GM19395 (cell line): ENCODE measurements at regions not wholly inside any gene's neighbourhood (a gene's known extent, or its start where the extent isn't known, plus 50 kb on each side); places are given as distances from the start of the nearest gene placed in this dataset.
"Not testable (repeated sequence)": the region's sequence is repeated elsewhere in the genome, so short reads cannot be mapped to it uniquely, and the experiment has no call there.

ENCODE experiments used
- ATAC-seq: cut with Tn5 transposase; IDR thresholded peaks from one replicate; pipeline ENCODE4 v1.9.1; 2021; ENCODE audit warnings: mild to moderate bottlenecking, moderate library complexity; ENCODE audit not compliant: unreplicated experiment

DNA sequence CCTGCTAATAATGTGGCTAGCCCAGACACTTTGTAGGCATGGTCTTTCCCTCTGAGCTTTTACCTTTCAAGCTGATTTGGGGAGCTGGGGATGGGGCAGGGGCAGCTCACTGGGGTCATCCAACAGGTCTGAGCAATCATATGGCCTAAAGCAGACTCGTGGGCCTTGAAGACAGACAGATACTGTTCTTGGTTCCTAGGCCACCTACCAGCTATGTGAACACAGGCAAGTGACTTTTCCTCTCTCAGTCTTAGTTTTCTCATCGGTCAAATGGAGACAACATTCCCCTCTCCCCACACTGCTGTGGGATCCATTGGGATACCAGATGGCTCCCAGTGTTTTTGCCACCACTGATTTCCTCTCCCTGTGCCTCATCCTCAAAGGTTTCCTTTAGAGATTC, 181.8 kb downstream of the RRAGC start:
- no peak for ATAC-seq

DNA sequence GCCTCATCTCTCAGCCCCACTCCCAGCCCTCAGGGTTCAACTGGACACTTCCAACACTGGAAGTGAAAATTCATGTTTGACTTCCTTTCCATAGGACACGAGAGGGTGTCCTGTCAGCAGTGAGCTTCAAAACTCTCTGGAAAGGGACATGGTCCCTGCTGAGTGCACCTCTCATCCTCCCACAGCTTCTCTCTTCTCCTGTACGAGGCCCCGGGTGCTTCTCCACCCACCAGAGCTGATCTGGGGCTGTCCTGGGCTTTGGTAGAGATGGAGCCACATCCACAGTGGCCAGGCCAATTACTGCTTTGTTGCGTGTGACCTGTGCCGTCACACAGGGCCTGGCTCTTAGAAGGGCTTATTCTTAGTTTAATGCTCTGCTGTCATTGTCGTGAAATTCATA, 182.3 kb downstream of the RRAGC start:
- ATAC-seq = no peak

DNA sequence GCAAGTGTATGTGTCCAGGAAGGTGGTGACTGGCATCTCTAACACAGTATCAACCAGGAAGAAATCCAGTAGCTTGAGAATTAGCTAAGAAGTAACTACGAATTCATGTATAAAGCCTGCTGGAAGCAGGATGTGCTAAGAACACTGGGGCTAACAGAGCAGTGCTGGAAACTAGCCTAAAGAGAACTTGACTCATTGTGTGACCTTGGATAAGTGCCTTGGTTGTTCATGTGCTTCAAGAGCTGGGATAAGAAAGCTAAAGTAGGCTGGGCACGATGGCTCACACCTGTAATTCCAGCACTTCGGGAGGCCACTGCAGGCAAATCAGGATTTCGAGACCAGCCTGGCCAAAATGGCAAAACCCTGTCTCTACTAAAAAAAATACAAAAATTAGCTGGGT, 186.9 kb downstream of the RRAGC start:
- ATAC-seq = no peak

DNA sequence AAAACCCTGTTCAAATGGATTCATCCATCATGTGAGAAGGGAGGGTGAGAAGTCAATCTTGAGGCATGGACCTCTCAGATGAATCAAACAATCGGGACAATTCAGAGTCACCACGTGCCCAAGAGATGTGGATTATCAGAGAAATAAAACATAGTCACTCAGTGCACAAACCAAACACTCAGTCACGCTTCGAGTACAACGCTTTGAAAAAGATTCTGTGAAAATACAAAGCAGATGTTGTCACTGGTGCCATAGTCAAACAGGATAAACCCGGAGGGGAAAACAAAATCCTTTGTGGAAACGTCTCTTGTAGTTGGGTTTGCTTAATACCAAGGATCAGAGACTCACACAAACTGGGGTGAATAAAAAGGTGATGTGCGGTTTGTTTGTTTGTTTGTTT, 188.4 kb downstream of the RRAGC start:
- no peak for ATAC-seq

DNA sequence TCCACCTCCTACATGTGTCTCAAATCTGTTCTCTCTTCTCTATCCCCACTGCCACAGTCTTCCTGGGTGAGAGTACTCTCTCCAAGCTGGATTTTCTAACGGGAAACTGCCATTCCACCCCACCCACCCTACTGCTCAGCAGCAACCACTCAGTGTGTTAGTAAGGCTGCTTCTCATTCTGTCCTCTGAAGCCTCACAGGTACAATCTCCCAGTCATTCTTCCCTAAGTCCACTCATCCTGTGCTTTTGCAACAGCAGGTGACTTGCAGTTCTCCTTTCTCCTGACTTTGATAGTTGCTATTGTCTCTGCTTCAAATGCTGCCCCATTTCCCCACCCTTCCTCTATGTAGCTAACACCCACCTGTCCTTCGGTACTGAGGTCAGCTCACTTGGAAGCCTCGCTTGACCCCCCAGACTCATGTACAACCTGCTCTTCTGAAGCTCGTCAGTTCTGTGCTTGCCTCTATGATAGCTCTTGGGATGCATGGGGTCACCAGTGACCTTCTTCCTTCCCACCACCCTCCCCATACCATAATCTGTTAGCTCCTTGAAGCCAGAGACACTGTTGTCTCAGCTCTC, 188.9 kb downstream of the RRAGC start:
- no peak for ATAC-seq

DNA sequence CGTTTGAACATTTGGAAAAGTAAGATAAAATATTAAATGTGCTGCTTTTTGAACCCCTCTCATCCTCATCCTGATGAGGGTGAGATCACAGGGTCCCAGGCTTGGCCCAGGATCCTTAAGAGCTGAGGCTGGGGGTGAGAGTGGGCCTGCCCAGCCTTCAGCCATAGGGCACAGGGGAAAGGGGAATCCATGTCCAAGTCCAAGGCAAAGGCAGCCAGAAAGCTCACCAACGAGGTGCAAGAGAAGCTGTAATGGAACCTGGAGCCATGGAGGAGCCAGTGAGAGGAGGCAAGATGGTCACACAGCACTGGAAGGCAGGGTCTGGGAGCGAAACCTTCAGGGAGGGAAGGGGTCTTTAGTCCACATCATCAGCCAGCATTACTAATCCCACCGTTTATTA, 191.9 kb downstream of the RRAGC start:
- ATAC-seq = no peak

DNA sequence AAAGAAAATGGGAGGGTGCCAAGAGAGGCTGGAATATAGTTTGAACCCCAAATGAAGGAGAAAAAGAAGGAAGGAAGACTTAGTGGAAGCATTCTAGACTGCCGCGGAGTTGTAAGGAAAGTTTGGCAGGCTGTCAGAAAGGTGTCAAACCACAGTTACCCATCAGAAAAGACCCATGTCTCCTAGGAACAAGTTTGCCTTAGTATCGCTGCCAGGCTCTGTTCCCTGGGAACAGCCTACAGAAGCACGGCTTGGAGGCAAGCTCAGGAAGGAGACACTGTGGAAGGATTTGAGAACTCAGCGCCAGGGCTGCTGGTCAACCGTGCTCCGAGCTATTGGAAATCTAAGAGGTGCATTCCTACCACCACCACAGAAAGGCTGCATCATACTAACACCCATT, 197.4 kb downstream of the RRAGC start:
- ATAC-seq = no peak

DNA sequence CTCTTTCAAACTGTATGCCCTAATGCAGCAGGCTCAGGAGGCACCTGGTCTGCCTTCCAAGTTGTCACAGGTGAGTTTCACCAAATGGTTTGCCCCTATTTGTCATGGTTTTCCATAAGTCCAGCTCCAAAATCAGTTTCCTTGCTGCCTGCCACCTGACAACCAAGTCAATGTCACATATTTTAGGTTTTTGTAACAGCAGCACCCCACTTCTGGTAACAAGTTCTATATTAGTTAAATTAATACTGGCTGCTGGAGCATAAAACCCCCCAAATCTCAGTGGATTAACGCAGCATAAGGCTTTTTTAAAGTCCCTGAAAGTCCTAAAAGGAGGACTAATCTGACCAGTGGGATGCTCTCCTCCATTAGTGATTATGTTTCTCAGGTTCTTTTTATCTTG, 200.7 kb downstream of the RRAGC start:
- no peak for ATAC-seq

DNA sequence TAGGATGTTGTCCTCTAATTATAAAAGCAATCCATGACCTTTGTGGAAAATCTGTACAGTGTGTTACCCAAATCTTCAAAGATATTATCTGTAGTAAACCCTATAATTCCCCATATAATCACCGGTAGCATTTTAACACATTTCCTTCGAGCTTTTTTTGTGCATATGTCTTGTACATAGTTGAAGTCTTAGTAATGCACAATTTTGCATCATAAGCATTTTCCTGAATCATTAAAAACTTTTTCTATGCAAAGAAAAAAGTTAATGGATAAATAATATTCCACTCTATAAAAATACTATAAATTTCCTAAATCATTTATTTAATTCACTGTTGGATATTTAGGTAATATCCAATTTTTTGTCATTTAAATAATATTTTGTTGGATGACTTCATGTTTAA, 201.7 kb downstream of the RRAGC start:
- ATAC-seq = no peak

DNA sequence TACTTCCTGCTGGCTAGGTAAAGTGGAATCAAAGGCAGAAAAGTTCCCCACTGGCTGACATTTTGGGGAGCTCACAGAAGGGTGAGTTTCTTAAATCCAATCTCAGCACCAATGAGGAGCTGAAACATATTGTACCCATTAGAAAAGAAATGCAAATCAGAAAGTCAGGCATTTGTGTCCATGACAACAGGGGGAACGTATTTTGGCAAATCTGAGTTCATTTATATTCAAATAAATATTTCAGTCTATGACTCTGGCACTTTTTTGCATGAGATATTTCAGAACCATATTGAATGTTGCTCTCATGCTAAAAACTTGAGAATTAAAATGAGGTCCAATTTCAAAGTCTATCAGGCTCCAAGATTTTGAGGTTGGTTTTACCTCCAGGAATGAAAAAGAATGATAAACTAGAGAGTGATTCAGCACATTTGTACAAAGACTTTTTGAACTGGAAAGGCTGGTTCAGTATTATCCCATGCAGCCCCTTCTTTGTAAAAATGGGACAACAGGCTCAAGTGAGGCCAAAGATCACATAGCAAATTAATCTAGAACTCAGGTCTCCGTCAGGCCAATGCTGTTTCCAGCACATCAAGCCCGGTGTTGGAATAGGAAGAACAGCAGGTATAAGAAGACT, 202.2 kb downstream of the RRAGC start:
- no peak for ATAC-seq

DNA sequence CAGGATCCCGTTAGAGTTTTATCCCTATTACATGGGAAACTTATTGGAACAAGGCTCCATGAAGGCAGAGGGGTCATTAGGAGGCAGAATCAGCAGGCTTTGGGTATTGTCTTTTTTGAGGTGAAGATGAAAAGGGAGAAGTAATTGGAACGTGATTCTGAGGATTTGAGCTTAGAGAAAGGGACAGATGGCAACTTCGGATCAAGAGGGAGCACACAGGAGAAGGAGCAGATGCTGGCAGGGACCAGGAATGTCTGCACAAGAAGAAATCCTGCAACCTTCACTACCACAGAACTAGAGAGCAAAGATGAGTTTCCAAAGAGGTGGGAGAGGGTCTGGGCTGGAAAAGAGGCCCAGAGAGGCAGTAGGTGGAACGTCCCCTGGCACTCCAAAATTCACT, 202.8 kb downstream of the RRAGC start:
- no peak for ATAC-seq

DNA sequence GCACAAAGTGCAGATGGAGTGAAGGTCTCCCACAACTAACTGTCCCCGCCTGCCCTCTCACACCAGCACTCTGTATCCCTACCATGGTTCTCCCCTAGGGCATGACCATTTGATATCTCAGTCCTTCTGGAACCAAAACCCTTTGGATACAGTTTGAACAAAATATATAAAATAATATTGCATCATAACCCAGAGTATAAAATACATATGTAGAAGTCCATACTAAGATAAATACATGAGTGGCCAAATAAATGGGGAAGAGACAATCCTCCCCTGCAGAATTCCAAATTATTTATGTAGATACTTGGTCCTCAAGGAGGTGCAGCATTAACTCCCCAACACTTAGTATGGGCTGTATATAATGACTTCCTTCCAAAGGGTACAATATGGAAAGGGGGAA, 207.4 kb downstream of the RRAGC start:
- no peak for ATAC-seq

DNA sequence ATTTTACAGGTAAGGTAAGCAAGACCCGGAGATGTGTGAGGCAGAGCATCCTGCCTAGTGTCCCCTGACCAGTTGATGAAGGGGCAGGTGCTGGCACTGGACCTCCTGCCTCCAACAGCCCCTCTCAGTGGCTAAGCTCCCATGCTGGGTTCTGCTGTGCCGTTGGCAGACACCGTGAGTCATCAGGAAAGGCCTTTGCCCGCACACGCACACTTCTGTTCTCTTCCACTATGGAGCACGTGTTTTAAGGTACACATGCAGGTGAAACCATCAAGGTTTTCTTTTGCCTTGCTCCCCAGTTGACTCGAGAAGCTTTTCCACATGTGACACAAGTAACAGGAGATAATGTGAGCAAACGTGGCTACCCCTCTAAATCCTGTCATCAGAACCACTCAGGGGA, 207.9 kb downstream of the RRAGC start:
- ATAC-seq = no peak

DNA sequence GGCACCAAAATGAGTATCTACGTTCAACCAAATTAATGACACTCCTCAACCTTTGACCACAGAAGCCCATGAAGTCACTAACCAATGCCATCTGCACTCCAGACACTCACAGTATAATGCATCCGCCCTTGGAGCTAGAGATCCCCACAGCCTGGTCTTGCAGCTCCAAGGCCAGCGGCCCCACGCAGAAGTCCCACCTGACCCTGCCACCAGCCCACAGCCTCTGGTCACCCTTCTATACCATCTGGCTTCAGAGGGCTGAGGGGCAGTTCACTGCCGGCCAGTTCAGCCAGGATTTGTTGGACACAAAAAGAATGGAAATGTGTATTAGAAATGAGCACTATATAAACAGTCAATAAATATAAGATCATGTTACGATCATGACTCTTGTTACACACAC, 211.2 kb downstream of the RRAGC start:
- no peak for ATAC-seq

DNA sequence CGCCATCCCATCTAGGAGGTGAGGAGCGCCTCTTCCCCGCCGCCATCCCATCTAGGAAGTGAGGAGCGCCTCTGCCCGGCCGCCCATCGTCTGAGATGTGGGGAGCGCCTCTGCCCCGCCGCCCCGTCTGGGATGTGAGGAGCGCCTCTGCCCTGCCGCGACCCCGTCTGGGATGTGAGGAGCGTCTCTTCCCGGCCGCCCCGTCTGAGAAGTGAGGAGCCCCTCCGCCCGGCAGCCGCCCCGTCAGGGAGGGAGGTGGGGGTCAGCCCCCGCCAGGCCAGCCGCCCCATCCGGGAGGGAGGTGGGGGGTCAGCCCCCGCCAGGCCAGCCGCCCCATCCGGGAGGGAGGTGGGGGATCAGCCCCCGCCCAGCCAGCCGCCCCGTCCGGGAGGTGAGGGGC, 212.2 kb downstream of the RRAGC start:
- not testable (repeated sequence) for ATAC-seq

DNA sequence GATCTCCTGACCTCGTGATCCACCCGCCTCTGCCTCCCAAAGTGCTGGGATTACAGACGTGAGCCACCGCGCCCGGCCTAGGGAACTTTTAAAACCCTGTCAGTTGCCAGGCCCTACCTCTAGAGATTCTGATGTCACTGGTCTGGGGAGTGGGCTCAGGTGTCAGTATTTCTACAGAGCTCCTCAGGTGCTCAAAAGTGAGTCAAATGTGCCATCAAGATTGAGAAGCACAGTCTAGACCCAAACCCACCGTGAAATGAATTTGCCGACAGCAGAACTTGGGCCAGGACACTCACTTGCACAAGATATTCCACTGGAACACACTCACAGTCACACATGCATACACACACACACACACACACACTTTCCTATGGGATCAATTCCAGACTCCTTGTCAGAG, 215.5 kb downstream of the RRAGC start:
- ATAC-seq = no peak

DNA sequence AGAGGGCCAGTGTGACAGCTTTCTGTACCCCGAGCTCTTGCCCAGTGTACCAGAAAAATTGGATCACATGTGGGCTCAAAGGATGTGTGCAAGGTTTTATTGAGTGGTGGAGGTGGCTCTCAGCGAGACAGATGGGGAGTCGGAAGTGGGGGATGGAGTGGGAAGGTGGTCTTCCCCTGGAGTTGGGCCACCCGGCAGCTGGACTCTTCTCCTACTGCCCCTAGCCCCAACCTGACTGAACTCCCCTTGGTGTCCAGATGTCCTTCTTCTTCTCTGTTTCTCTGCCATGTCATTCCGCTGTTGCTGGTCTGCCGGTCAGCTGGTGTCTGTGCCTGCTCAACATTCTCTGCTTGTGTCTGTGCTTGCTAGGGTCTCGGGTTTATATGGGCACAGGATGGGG, 217.9 kb downstream of the RRAGC start:
- no peak for ATAC-seq

DNA sequence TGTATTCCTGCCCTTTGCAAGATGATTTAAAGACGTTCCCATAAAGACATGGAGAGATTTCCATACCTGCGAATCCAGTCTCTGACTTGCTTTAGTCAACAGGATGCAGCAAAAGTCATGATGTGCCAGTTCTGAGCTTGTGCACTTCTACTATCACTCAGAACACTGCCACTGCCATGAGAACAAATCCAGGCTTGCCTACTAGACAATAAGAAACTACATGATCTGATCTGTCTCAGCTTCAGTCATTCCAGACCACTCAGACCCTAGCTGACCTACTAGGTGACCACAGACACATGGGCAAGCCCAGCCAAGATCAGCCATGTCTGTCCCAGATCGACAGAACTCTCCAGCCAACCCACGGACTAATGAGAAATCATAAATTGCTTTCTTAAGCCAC, 219.2 kb downstream of the RRAGC start:
- no peak for ATAC-seq

DNA sequence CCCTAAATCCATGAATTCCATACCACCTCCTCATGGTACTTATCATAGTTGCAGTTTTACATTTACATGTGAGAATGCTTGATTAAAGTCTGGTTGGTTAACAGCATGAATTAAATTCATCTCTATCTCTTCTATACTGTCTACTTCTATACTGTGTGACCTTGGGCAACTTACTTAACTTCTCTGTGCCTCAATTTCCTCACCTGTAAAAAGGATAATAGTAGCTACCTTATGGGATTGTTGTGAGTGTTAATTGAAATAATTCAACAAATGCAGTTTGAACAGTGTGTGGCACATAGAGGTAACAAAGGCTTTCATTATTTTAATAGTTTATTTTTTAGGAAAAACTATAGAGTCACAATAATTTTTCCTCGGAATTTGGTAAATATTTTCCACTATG, 231.3 kb downstream of the RRAGC start:
- ATAC-seq = no peak

DNA sequence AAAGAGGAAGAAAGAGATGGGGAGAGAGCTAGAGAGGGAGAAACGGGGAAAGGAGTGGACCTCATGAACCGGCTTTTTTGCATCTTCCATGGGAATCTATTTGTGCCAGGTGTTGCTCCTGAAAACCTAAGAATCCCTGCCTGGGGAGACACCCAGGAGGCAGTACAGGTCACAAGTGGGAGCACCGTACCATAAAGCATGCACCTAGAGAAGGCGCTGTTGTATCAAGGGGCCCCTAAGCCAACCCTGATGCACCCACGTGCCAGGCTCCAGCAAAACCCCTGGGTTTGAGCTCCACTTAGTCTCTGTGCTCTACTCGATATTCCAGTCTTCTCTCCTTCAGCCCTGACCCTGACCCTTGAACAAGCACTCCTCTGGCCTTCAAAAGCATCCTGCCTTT, 233.6 kb downstream of the RRAGC start:
- ATAC-seq = no peak

DNA sequence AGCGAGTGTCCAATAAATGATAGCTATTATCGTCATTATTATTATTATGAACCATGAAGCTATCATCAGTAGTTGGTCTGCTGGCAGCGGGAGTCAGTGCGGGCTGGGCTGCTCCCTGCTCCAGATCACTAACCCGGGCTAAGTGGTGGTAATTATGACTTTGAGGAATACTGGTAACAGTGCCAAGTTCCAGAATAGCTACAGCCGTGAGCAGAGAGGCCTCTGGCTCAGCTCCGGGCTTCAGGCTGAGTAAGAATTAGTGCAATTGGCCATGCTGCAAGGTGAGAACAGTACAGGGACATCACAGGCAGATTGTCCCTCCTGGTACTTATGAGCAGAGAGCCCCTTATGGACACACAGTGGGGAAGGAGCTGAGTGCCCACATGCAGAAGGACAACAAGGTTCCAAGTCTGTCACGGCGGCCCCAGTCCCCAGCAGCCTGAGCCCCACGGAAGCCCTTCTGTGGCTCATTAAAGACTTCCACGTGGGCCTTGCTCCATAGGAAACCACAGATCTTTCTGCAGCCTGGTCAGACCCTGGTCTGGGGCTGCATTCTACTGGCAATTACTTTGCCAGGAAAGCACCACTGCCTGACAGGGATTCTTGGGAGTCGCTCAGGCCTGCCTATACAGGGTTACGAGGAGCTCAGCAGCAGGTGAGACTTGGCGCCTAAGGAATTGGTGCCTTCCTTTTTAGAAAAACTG, 235.1 kb downstream of the RRAGC start:
- ATAC-seq = no peak

DNA sequence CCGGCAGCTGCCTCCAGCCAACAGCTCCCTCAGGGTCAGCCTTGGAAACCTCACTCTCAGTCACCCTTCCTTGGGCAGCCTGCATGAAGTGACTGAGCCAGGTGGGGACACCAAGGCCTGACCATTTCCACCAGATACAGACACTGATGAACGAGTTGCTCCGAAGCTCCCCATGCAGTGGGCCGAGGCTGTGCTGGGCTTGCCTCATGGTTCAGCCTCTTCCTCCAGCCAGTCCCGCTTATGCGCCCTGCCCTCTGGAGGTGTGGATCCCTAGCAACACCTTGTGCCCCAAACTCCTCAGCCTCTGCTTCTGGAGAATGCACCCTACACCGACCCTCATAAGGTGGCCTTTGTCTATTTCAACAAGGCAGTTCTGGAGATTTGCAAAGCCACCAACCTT, 236.0 kb downstream of the RRAGC start:
- ATAC-seq = no peak

DNA sequence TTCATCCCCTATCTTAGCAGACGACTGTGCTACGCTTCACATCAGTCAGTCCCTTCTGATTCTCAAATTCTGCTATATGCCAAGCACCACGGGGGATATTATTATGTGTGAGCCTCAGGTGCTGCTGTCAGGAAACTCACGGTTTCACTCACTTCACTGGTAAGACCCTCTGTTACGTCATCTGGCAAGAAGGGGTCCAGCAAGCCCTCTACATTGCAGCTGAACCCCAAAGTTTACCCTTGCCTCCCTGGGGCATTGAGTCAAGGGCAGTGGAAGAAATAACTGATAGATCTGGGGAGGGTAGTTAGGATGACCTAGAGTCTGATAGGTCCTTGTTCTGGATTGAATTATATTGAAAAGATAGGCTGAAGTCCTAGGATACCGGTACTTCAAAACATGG, 237.4 kb downstream of the RRAGC start:
- ATAC-seq = no peak
